Activated CD8-positive, alpha-beta memory T cell treated with anti-CD3 and anti-CD28 coated beads for 48 hours (primary cell): ENCODE measurements at regions not wholly inside any gene's neighbourhood (a gene's known extent, or its start where the extent isn't known, plus 50 kb on each side); places are given as distances from the start of the nearest gene placed in this dataset.

Experiments used
- DNase-seq, 3 experiments: peaks; one replicate each; pipeline ENCODE4 v3.0.0-alpha.2; 2020; ENCODE audit warnings: low read depth in 2 of 3, low spot score in 2 of 3

DNA sequence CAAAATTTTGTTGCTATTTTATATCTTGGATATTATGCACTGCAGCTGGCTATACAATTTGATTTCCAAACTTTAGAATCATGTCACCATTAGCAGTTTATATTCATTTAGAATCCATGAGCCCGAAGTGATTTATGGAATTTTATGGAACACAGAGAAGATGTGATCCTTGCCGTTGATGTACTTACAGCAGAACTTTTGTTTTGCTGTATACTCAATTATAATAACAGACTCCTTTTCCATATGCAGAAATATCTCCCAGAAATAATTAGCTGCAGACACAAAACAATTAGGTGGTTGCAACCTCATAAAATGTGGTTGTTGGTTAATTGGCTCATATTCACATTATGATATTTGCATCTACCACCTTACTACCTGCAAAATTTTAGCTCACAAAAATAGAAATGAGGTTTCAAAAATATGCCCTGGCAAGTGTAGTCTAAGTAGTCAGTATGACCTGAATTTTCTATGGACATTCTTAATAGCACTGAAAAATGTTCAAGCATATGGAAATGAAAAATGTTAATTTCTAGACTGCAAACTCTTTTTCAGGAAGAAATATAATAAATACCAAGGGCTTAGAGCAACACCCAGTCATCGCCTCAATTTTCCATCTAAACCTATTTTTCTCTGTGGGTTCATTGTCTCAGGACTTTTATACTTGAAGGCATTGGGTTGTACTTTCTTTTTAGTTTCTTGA lies 997.6 kb downstream of the MCTP2 start:
- no peak for DNase-seq

- no peak for DNase-seq
These were observed 1003.7 kb downstream of the MCTP2 start for GRCh38 chr15:95235033-95235432.

DNA sequence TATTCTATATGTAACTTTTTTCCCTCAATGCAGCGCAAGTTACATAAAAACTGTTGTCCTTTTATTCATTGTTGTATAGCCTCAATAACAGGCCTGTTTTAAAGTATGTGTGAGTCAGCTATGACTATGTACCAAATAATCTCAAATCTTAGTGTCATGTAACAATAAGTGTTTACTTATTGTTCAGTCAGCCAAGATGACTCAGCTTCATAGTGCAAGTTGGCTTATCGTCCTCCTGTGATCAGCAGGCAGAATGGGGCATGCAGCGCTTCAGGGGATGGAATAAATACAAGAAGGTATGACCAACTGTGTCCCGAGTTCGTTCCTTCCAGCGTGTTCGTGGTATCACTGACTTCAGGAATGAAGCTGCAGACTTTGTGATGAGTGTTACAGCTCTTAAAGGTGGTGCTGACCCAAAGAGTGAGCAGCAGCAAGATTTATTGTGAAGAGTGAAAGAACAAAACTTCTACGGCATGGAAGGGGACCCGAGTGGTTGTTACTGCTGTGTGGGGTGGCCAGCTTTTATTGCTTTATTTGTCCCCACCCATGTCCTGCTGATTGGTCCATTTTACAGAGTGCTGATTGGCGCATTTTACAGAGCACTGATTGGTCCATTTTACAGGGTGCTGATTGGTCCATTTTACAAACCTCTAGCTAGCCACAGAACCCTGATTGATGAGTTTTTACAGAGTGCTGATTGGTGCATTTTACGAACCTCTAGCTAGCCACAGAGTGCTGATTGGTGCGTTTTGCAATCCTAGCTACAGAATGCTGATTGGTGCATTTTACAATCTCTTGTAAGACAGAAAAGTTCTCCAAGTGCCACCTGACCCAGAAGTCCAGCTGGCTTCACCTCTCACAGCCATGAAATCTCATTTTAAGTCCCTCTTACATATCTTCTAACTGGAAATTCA lies 1016.0 kb downstream of the MCTP2 start:
- DNase-seq, result no peak

- no peak for DNase-seq
These were observed 1018.2 kb downstream of the MCTP2 start for GRCh38 chr15:95249524-95249923.

DNA sequence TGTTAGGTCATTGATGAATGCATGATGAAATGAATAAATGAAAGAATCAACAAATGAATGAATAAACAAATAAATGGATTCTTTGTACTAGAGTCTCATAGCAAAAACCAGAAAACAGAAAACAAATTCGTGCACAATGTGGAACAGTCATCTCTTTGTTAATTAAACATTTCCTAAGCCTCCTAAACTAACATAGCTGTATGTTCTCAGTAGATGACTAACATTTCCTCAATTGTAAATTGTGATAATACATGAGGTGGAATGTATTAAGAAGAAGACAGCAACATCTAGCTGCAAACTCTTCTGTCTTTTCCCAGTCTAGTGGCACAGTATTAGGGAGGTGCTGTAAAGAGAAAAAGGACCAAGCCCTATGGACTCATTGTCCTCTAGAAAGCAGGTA lies 1021.0 kb downstream of the MCTP2 start:
- no peak for DNase-seq

GRCh38 chr15:95254263-95254662 lies 1022.9 kb downstream of the MCTP2 start:
- no peak for DNase-seq

DNA sequence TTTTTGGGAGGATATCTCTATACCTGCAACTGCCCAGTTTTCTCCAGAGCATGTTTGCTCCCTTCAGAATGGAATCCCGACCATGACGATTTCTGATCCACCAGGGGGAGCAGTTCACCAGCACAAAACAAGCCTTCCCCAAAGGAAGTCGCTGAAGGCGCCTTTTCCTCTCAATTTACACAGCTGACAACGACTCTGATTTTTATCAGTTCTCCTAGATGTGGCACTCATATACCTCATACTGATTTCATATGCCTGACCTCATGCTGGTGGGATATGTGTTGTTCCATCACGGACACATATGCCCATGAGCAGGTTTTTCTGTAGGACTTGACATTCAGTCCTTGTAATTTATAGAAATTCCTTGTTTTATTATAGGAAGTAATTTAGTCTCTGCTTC lies 1028.2 kb downstream of the MCTP2 start:
- DNase-seq, result peak in 1 of 3 experiments; percentile 13

GRCh38 chr15:95259965-95260364 lies 1028.6 kb downstream of the MCTP2 start:
- DNase-seq, result no peak

GRCh38 chr15:95260856-95261255 lies 1029.5 kb downstream of the MCTP2 start:
- DNase-seq, result no peak

DNA sequence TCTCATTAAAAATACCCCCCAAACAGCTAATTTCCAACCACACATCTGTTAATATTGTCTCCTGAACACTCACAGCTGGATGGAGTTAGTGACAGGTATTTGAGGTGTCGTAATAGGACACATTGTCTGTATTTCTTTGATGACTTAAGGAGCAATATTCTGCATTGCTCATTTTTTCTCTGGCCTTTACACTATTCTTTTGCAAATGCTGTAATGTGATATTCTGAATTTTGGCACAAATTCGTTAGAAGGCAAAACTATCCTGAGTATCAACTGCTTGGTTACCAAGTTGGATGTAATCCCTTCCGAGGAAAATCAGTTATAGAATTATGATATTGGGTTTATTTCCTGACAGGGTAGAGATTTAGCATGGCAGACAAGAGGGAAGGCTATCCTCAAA lies 1030.2 kb downstream of the MCTP2 start:
- no peak for DNase-seq

GRCh38 chr15:95261968-95262367 lies 1030.6 kb downstream of the MCTP2 start:
- no peak for DNase-seq

DNA sequence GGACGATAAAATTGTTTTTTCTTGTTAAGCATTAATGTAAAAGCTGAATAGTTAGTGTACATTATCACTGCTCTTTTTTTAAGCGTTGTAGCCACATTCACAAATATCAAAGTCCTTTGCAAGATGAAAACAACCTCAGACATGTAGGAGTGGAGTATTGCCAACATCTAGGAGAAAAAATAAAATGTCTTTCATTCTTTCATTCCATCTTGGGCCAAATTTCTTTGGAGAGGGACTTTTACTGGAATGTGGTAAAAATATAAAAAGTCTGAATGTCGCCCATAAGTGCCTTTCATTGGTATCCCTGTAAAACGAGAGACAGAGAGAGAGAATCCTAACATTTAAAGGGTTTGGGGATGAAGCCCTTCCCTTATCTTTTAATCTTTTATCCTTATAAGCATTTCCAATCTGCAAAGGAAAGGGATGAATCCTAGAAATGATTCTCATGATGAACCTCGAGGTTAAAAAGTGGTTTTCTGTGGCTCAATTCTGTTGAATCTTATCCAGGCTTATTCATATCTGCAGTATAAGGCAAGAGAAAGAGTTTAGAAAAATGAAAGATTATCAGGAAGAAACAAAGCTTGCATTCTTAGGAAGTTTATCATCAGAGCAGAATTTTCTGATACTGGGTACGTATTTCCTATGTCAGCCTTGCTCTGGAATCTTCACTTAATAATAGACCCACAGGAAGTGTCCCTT lies 1031.7 kb downstream of the MCTP2 start:
- no peak for DNase-seq

DNA sequence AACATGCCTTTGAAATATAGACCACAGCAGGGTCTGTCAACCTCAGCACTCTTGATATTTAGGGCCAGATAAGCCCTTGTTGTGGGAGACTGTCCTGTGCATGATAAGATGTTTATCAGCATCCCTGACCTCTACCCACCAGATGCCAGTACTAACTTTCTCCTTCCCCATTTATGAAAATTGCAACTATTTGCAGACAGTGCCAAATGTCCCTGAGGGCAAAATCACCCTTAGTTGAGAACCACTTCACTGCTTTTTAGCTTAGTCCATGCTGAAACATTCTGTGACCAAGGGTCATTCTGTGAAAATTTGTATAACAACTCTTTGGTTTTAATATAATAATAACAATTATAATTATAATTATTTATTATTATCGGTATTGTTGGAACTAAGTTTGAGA lies 1032.4 kb downstream of the MCTP2 start:
- DNase-seq, result no peak

DNA sequence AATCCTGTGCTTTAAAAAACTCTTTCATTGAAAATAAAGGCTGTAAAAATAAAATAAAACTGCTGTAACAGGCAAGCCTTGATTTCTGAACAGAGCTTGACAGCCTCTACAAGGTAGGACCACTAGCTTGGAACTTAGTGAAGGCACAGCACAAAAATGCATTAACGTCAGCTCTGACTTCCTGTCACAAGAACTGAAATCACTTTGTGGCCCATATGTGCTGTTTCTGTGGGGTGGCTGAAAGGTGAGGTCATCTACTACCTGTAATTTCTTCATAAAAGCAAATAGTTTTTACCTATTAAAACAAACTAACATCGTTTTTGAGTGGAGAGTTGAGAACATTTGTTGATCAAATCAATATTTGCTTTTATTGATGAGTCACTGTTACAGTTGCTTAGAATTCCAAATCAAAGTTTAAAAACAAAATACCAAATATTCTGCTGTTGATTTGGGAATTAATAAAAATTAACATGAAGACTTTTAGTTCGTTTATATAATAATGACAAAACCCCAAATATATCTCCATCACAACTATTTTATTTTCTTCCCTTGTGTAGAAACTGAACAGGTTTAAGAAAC lies 1034.1 kb downstream of the MCTP2 start:
- DNase-seq, result no peak

DNA sequence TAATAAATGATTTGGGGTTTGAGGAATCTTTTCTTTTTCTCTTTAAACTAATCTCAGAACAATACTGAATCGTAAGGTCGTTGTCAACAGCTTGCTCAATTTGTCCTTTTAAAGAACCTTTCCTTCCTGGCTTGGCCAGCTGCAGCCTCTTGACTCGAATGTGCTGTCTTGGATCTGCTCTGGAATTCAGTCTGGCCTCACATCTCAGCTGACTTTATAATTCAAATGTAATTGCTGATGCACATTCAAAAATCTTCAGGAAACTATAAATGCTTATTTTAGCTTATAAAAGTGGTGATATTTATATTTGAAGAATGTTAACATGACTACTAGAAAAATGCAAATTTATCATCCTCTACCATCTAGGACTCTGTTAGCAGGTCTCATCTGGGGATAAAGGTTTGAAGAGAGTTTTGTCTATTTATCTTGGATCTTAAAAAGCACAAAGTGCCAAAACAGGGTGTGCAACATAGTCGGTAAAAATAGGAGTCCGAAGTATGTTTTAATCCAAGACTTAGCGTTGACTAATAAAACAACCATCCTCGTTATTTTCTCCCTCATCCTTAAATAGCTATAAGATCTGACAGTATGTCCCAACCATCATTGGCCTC lies 1035.2 kb downstream of the MCTP2 start:
- no peak for DNase-seq

DNA sequence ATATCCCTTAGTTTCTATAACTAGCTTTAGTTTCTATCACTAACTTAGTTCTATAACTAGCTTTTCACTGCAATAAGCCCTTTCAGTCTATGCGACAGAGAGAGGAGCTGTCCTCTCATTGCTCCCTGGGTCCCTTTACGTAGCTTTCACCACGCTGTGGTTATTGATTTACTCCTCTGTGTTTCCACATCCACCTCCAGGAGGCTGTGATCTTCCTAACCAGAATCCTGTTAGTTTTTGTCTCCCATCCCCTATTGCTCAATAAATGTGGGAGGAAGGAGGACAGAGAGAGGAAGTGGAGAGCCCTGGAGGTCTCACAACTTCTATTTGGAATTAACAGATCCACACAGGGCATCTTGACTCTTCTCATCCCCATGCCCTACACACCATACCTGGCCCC lies 1036.1 kb downstream of the MCTP2 start:
- DNase-seq, result no peak

- no peak for DNase-seq
These were observed 1038.2 kb downstream of the MCTP2 start for GRCh38 chr15:95269242-95270183.

DNA sequence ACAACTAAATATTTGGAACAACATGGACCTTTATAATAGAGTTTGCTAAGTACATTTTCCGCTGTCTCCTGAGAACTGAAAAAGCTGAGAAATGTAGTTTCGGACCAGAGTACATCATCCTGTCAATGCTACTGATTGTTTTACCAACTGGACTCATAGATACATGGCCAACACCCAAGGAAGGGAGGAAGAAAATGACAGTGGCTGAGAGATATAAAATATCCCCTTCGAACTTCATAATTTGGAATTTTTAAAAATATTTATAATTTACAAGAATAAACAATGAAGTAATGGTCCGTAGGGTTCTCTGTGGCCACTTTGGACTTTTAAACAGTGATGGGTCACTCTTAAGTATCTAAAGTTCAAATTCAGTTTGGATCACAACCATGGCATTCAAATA lies 1042.7 kb downstream of the MCTP2 start:
- DNase-seq, result no peak

GRCh38 chr15:95277266-95277665 lies 1045.9 kb downstream of the MCTP2 start:
- no peak for DNase-seq
